GM13977 (cell line): ENCODE measurements at regions not wholly inside any gene's neighbourhood (a gene's known extent, or its start where the extent isn't known, plus 50 kb on each side); places are given as distances from the start of the nearest gene placed in this dataset.
"Not testable (repeated sequence)": the region's sequence is repeated elsewhere in the genome, so short reads cannot be mapped to it uniquely, and the experiment has no call there.

Source experiments
- DNase-seq: peaks from one replicate; pipeline ENCODE4 v3.0.0; 2012; ENCODE audit warnings: low spot score
- in situ Hi-C: fragments of 300-500 bp; cut with MboI; formaldehyde crosslinking; loops from one replicate; pipeline ENCODE4 v1.12.0; 2022; ENCODE audit warnings: low sequenced_read_pairs, low pct_unique_long_range_greater_than_20kb, mixed read lengths, inconsistent platforms; ENCODE audit not compliant: unreplicated experiment
- TF ChIP-seq, protein P1 (sequence below): IDR thresholded peaks from 2 replicates; pipeline ENCODE4 v1.5.1; 2012; ENCODE audit warnings: mild to moderate bottlenecking, control low read depth; ENCODE audit not compliant: insufficient read depth; ENCODE audit errors: extremely low read depth, missing control alignments

DNA sequence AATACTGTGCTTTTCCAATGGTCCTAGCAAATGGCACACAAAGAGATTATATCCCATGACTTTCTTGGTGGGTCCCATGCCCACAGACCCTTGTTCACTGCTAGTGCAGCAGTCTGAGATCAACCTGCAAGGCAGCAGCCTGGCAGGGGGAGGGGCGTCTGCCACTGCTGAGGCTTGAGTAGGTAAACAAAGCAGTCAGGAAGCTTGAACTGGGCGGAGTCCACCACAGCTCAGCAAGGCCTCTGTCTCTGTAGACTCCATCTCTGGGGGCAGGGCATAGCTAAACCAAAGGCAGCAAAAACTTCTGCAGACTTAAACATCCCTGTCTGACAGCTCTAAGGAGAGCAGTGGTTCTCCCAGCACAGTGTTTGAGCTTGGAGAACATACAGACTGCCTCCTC is 82.9 kb downstream of the ZNF737 start:
- in situ Hi-C loops, result no loop called here
- DNase-seq, result no peak
- TF ChIP-seq, protein P1, sequence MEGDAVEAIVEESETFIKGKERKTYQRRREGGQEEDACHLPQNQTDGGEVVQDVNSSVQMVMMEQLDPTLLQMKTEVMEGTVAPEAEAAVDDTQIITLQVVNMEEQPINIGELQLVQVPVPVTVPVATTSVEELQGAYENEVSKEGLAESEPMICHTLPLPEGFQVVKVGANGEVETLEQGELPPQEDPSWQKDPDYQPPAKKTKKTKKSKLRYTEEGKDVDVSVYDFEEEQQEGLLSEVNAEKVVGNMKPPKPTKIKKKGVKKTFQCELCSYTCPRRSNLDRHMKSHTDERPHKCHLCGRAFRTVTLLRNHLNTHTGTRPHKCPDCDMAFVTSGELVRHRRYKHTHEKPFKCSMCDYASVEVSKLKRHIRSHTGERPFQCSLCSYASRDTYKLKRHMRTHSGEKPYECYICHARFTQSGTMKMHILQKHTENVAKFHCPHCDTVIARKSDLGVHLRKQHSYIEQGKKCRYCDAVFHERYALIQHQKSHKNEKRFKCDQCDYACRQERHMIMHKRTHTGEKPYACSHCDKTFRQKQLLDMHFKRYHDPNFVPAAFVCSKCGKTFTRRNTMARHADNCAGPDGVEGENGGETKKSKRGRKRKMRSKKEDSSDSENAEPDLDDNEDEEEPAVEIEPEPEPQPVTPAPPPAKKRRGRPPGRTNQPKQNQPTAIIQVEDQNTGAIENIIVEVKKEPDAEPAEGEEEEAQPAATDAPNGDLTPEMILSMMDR, result no peak

DNA sequence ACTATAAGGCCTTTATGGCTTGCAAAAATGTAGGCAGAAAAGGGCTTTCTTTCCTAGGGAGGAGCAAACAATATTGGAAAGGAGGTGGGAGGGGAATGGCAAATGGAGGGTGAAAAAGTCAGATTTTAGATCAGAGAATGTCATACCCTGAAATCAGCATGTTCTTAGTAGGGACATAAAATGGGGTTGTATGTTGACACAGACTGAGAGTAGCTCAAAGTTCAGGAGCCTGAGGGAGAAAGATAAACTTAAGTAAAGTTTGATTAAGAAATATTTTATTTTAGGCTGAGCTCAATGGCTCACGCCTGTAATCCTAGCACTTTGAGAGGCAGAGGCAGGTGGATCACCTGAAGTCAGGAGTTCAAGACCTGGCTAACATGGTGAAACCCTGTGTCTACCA is 83.8 kb downstream of the ZNF737 start:
- no peak for DNase-seq
- TF ChIP-seq, protein P1, result no peak
- in situ Hi-C loops, result no loop called here

DNA sequence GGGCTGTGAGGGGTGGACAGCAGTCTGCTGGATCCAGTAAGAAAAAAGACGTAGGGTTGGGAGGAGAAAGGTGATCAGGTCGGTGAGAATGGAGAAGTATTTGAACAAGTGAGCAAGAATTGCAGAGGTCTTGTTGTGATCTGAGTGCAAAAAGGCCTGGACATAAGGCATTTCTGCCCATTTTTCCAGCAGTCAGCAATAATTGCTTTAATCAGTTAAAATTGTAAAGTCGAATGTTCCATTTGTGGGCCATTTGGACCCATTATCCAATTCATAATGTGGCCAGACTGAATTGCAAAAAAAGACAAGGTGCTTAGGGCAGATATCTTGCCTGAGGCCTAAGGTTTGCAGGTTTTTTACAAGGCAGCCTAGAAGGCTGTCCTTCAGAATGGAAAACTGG is 86.1 kb downstream of the ZNF737 start:
- DNase-seq, result no peak
- TF ChIP-seq, protein P1, result no peak
- in situ Hi-C loops, result no loop called here

DNA sequence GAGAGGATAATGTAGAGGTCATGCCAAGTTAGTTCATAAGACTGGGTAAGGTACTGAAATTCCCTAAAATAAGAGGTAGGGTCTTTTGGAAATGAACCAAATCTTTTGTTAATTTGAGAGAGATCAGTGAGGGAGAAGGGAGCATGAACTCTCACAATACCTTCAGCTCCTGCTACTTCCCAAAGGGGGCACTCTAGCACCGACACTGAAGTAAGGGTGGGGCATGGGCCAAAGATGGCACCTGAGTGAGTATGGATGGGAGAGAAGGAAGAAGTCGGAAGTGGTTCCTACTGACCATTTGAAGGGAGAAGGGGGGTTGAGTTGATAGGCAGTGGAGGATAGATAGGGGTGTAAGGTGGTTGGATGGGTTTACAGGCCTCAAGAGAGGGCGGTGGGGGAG is 86.6 kb downstream of the ZNF737 start:
- TF ChIP-seq, protein P1, result no peak
- DNase-seq, result no peak
- in situ Hi-C loops, result no loop called here

DNA sequence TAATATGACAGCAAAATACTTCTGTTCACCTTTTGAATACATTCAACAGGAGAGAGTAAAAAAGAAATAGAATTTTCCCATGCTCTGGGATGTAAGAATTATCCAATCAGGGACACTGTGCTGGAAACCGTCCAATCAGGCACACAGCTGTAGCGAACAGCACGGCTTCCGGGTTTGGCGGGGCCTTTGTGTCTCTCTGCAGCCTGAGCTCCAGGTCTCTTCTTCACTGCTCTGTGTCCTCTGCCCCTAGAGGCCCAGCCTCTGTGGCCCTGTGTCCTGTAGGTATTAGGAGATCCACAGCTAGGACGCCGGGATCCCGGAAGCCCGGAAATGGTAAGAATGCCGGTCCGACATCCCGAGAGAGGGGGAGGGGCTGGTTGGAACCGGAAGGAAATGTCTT is 92.7 kb downstream of the ZNF737 start:
- in situ Hi-C loops, result no loop called here
- no peak for DNase-seq
- TF ChIP-seq, protein P1, result no peak

DNA sequence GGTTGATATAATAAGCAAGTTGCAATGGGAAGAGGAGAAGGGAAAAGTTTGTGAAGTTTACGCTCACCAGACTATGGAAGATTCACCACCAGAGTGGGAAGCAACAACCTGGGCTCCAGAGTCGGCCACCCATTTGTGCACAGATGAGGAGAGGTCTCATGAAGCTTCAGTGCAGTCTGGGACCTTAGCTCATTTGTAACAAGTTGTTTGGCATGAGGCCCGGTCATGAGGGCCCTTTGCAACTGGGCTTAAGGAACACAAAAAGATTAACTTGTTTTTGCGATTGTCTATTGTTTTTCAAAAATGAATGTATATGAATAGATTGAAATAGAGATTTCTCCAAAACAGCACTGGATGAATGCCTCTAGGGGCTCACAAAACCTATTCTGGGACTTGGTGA is 94.2 kb downstream of the ZNF737 start:
- in situ Hi-C loops, result no loop called here
- TF ChIP-seq, protein P1, result no peak
- DNase-seq, result no peak

DNA sequence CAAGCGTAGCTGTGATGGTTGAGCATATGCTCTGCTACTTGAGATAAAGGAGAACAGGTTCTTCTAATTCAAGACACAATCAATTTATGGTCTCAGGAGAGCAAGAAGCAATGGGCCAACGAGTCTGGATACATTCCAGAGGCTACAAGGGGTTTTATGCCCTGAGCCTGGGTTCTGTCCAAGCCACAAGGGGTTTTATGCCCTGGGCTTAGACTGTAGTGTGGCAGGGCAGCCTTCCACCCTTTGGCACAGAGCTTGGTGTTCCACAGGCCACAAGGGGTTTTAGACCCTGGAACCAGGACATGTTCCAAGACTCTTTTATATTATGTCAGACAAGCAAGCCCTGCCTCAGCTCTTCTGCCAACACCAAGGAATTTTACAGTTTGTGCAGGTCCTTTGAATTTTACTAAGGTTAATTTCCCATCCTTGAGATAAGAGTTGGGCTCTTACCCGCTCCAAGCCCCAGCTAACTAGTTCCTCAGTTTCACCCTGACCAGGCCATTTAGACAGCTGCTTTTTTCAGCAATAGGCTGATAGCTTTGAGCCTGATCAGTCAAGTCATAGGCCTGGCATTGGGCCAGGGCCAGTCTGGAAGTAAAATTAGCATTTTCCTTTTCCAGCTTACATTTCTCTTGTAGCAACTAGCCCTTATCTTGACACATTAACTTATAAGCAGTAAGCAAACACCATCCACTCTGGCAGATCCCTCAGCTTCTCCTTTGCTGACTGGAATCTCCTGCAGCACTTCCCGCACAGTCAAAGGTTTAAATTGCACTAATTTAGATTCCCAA is 95.0 kb downstream of the ZNF737 start:
- TF ChIP-seq, protein P1, result no peak

DNA sequence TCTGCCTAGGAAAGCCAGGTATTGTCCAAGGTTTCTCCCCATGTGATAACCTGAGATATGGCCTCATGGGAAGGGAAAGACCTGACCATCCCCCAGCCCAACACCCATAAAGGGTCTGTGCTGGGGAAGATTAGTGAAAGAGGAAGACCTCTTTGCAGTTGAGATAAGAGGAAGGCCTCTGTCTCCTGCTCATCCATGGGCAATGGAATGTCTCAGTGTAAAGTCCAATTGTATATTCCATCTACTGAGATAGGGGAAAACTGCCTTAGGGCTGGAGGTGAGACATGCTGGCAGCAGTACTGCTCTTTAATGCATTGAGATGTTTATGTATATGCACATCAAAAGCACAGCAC is 99.0 kb downstream of the ZNF737 start:
- DNase-seq, in situ Hi-C loops: not testable (repeated sequence)

More for the DNA sequence above, 95.0 kb downstream of the ZNF737 start:
- DNase-seq, result no peak
- in situ Hi-C loops, result no loop called here

DNA sequence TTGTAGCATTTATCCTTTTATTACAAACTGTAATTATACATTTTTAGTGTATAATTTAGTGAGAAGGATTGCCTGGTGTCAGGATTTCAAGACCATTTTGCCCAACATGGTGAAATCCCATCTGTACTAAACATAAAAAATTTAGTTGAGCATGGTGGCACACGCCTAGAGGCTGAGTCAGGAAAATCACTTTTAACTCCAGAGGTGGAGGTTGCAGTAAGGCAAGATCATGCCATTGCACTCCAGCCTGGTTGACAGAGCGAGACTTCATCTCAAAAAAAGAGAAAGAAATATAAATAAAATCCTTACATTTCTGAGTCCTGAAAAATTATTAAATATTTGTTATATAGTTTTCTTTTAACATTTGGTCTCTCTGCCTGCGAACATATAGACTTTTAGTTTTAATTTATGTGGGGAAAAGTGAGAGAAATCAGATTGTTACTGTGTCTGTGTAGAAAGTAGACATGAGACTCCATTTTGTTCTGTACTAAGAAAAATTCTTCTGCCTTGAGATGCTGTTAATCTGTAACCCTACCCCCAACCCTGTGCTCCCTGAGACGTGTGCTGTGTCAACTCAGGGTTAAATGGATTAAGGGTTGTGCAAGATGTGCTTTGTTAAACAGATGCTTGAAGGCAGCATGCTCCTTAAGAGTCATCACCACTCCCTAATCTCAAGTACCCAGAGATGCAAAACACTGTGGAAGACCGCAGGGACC is 99.5 kb downstream of the ZNF737 start:
- DNase-seq, in situ Hi-C loops: not testable (repeated sequence)
